ENCODE measurements at regions not wholly inside any gene's neighbourhood (a gene's known extent, or its start where the extent isn't known, plus 50 kb on each side); places are given as distances from the start of the nearest gene placed in this dataset.

DNA sequence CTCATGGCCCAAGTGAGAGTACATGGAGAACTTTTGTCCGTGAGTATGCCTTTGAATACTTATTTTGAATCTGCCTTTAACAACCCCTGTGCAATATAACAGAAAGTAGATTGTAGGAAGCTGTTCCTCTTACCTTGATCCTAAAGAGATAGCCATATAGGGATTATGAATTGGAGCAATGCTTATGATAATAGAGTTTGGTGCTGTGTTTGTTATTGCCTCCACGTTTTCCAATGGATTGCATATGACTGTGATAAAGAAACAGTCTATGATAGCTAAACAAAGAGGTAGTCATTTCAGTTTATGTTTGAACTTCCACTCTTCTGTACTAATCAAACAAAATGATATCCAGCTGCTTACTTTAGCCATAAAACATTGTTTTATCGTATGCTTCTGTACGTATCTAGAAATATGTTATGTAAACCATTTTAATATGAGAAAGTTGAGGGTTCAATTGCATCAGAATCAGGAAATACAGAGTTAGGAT is 199.6 kb upstream of the RGMB start:
- DNase-seq = no peak
- Histone ChIP-seq H3K36me3 (replicated peaks; ENCODE audit: control insufficient read depth, insufficient read depth, low read length) (no peaks in the 10 kb centered on the region), H3K27me3 (ENCODE audit: control insufficient read depth, insufficient read depth, low read length) (no peaks in the 10 kb centered on the region), H3K4me3 (ENCODE audit: insufficient read depth, low read depth, low read length) (no peak overlapping the region)

DNA sequence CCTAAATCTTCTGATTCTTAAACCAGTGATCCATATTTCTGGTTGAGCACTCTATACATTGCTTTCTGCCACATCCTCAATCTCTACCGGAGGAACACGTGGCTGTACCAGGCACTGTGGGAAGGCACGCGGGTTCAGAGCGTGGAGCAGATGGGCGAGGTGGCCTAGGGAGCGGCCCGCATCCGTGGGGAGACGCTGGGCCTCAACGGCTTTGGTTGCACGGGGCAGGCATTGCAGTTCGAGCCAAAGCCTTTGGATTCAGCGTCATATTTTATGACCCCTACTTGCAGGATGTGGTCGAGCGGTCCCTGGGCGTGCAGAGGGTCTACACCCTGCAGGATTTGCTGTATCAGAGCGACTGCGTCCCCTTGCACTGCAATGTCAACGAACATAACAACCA is 197.2 kb upstream of the RGMB start:
- Histone ChIP-seq H3K36me3 (replicated peaks; ENCODE audit: control insufficient read depth, insufficient read depth, low read length) (no peaks in the 10 kb centered on the region), H3K27me3 (ENCODE audit: control insufficient read depth, insufficient read depth, low read length) (no peaks in the 10 kb centered on the region), H3K4me3 (ENCODE audit: insufficient read depth, low read depth, low read length) (no peak overlapping the region)
- no peak for DNase-seq

DNA sequence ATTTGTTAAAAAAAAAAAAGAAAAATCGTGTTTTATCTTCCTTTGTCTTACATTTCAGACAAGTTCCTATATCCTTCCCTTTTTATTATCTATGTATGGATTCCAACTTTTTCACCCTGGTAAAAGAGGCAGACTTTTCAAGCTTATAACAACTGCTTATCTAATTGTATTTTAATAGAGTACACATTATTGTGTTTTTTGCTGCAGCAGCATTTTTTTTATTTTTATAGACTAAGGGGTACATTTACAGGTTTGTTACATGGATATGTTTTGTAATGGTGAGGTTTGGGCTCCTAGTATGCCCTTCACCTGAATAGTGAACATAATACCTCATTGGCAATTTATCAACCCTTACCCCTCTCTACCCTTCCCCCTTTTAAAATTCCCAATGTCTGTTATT is 195.0 kb upstream of the RGMB start:
- H3K36me3 ChIP-seq (replicated peaks; ENCODE audit: control insufficient read depth, insufficient read depth, low read length) = no peaks in the 10 kb centered on the region
- H3K4me3 ChIP-seq (ENCODE audit: insufficient read depth, low read depth, low read length) = no peak overlapping the region
- no peak for DNase-seq
- no peaks in the 10 kb centered on the region for H3K27me3 ChIP-seq (ENCODE audit: control insufficient read depth, insufficient read depth, low read length)

- DNase-seq = no peak
- no peaks in the 10 kb centered on the region for H3K27me3 ChIP-seq (ENCODE audit: control insufficient read depth, insufficient read depth, low read length)
- no peak overlapping the region for H3K4me3 ChIP-seq (ENCODE audit: insufficient read depth, low read depth, low read length)
- H3K36me3 ChIP-seq (replicated peaks; ENCODE audit: control insufficient read depth, insufficient read depth, low read length) = no peaks in the 10 kb centered on the region
Measured at GRCh38 chr5:98581112-98581997, 192.1 kb upstream of the RGMB start.

GRCh38 chr5:98583586-98583985 is 189.9 kb upstream of the RGMB start:
- Histone ChIP-seq H3K27me3 (ENCODE audit: control insufficient read depth, insufficient read depth, low read length) (no peaks in the 10 kb centered on the region), H3K36me3 (replicated peaks; ENCODE audit: control insufficient read depth, insufficient read depth, low read length) (no peaks in the 10 kb centered on the region)

DNA sequence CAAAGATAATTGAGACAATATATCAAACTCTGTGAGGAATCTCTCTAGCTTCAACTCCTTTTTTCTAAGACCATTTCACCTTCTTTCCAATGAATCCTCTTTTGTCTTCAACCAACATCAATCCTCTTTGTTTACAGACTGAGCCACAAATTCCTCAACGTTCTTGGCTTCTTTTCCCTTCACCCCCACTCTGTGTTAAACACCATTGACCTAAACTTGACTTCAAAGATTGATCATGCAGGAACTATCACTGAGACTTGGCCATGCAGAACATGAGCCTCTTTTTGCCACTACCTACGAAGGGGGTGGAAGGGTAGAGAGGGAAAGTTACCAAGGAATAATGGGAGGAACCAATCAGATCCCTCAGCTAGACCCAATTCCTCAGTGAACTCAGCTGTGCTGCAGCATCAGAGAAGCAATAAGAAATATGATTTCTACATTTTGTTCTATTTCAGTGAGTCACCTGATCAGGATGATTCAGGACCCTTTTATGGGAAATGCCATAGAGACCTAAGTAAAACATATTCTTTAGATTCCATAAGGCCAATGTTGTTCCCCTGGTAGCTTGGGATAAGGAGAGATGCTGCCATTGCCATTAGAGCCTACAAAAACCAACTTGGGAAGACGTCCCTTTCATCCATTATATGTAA is 187.7 kb upstream of the RGMB start:
- no peak for DNase-seq
- Histone ChIP-seq H3K27me3 (ENCODE audit: control insufficient read depth, insufficient read depth, low read length) (no peaks in the 10 kb centered on the region), H3K4me3 (ENCODE audit: insufficient read depth, low read depth, low read length) (no peak overlapping the region), H3K36me3 (replicated peaks; ENCODE audit: control insufficient read depth, insufficient read depth, low read length) (no peaks in the 10 kb centered on the region)

More at GRCh38 chr5:98583586-98583985, 189.9 kb upstream of the RGMB start:
- no peak for DNase-seq
- no peak overlapping the region for H3K4me3 ChIP-seq (ENCODE audit: insufficient read depth, low read depth, low read length)

- no peak for DNase-seq
- Histone ChIP-seq H3K36me3 (replicated peaks; ENCODE audit: control insufficient read depth, insufficient read depth, low read length) (no peaks in the 10 kb centered on the region), H3K4me3 (ENCODE audit: insufficient read depth, low read depth, low read length) (no peak overlapping the region), H3K27me3 (ENCODE audit: control insufficient read depth, insufficient read depth, low read length) (no peaks in the 10 kb centered on the region)
Measured at GRCh38 chr5:98586581-98586980, 186.9 kb upstream of the RGMB start.

GRCh38 chr5:98587166-98587565 is 186.3 kb upstream of the RGMB start:
- Histone ChIP-seq H3K4me3 (ENCODE audit: insufficient read depth, low read depth, low read length) (no peak overlapping the region), H3K27me3 (ENCODE audit: control insufficient read depth, insufficient read depth, low read length) (no peaks in the 10 kb centered on the region), H3K36me3 (replicated peaks; ENCODE audit: control insufficient read depth, insufficient read depth, low read length) (no peaks in the 10 kb centered on the region)
- DNase-seq = no peak

- Histone ChIP-seq H3K27me3 (ENCODE audit: control insufficient read depth, insufficient read depth, low read length) (no peaks in the 10 kb centered on the region), H3K4me3 (ENCODE audit: insufficient read depth, low read depth, low read length) (no peak overlapping the region), H3K36me3 (replicated peaks; ENCODE audit: control insufficient read depth, insufficient read depth, low read length) (no peaks in the 10 kb centered on the region)
- no peak for DNase-seq
Measured at GRCh38 chr5:98588215-98588614, 185.2 kb upstream of the RGMB start.

- Histone ChIP-seq H3K27me3 (ENCODE audit: control insufficient read depth, insufficient read depth, low read length) (no peaks in the 10 kb centered on the region), H3K36me3 (replicated peaks; ENCODE audit: control insufficient read depth, insufficient read depth, low read length) (no peaks in the 10 kb centered on the region), H3K4me3 (ENCODE audit: insufficient read depth, low read depth, low read length) (no peak overlapping the region)
- no peak for DNase-seq
Measured at GRCh38 chr5:98593418-98593817, 180.0 kb upstream of the RGMB start.

GRCh38 chr5:98594098-98594497 is 179.4 kb upstream of the RGMB start:
- DNase-seq = no peak
- no peak overlapping the region for H3K4me3 ChIP-seq (ENCODE audit: insufficient read depth, low read depth, low read length)
- H3K36me3 ChIP-seq (replicated peaks; ENCODE audit: control insufficient read depth, insufficient read depth, low read length) = no peaks in the 10 kb centered on the region
- H3K27me3 ChIP-seq (ENCODE audit: control insufficient read depth, insufficient read depth, low read length) = no peaks in the 10 kb centered on the region

DNA sequence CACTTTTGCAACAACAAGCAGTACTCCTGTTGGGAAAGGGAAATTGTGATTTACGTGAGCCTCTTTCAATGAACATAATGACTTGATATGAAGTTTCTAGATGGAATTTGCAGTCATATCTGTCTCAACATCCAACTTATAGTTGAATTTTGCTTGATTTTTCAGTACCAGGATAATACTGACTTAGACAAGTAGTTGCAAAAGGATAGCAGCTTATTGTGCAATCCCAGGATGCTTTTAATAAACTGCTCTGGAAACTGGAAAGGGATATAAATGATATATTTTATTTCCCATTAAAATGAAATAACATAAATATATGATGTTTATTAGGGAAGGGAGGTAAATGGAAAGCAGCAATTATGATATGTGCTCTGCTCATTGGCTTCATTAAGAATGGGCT is 174.4 kb upstream of the RGMB start:
- Histone ChIP-seq H3K36me3 (replicated peaks; ENCODE audit: control insufficient read depth, insufficient read depth, low read length) (no peaks in the 10 kb centered on the region), H3K4me3 (ENCODE audit: insufficient read depth, low read depth, low read length) (no peak overlapping the region), H3K27me3 (ENCODE audit: control insufficient read depth, insufficient read depth, low read length) (no peaks in the 10 kb centered on the region)
- DNase-seq = no peak

GRCh38 chr5:98602534-98603112 is 170.8 kb upstream of the RGMB start:
- no peaks in the 10 kb centered on the region for H3K36me3 ChIP-seq (replicated peaks; ENCODE audit: control insufficient read depth, insufficient read depth, low read length)
- no peak for DNase-seq
- no peaks in the 10 kb centered on the region for H3K27me3 ChIP-seq (ENCODE audit: control insufficient read depth, insufficient read depth, low read length)
- H3K4me3 ChIP-seq (ENCODE audit: insufficient read depth, low read depth, low read length) = no peak overlapping the region

DNA sequence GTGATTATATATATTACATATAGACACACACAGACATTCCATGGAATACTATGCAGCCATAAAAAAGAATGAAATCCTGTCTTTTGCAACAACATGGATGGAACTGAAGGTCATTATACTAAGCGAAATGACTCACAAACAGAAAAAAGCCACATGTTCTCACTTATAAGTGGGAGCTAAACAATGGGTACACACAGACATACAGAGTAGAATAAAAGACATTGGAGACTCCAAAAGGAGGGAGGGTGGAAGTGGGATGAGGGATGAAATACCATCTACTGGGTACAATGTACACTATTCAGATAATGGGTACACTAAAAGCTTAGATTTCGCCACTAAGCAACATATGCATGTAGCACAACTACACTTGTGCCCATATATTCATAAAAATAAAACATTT is 170.0 kb upstream of the RGMB start:
- Histone ChIP-seq H3K36me3 (replicated peaks; ENCODE audit: control insufficient read depth, insufficient read depth, low read length) (no peaks in the 10 kb centered on the region), H3K4me3 (ENCODE audit: insufficient read depth, low read depth, low read length) (no peak overlapping the region), H3K27me3 (ENCODE audit: control insufficient read depth, insufficient read depth, low read length) (no peaks in the 10 kb centered on the region)
- no peak for DNase-seq

DNA sequence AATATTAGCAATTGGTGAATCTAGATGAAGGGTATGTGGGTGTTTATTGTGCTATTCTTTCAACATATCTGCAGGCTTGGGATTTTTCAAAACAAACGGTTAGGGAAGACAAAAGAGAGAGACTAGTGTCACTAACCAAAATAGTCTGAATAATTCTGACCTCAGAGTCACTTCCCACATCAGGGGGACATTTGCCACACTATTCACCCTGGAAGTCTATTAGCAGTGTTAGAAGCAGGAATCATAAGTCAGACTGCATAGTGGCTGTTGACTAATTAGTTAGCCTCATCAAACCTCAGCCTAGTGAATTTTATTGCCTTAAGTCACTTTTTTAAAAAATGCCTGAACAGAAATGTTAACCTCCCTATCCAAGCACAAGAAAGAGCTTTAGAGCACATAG is 169.2 kb upstream of the RGMB start:
- Histone ChIP-seq H3K4me3 (ENCODE audit: insufficient read depth, low read depth, low read length) (no peak overlapping the region), H3K27me3 (ENCODE audit: control insufficient read depth, insufficient read depth, low read length) (no peaks in the 10 kb centered on the region), H3K36me3 (replicated peaks; ENCODE audit: control insufficient read depth, insufficient read depth, low read length) (no peaks in the 10 kb centered on the region)
- DNase-seq = no peak

Measured in H7 (cell line).